ENCODE measurements at regions not wholly inside any gene's neighbourhood (a gene's known extent, or its start where the extent isn't known, plus 50 kb on each side); places are given as distances from the start of the nearest gene placed in this dataset.
"Not testable (repeated sequence)": the region's sequence is repeated elsewhere in the genome, so short reads cannot be mapped to it uniquely, and the experiment has no call there.

DNA sequence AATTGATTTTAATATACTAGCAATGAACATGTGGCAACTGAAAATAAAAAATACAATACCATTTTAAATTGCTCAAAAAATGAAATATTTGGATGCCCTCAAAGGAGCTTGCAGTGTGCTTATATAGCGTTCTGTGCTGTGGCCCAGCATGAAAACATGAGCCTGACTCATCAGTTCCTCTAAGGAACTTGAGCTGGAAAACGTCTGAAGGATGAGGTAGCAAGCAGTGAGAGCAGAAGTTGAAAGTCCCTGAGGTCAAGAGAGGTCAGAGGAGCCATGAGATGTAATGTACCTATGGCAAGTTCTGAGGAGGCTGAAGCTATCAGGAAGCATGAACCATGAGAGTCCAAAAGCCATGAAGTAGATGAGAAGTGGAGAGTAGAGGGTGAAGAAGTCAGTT lies 59.7 kb downstream of the HMGB3 start:
- H3K9me3 Mint-ChIP-seq: no peaks in the 10 kb centered on the region
- no peaks in the 10 kb centered on the region for H3K36me3 Mint-ChIP-seq
- peaks cover 8% of the 10 kb centered on the region for H3K27me3 Mint-ChIP-seq
- H3K4me1 Mint-ChIP-seq: no peaks in the 10 kb centered on the region
- ATAC-seq: no peak
- H3K4me3 Mint-ChIP-seq: no peak overlapping the region
- H3K27ac Mint-ChIP-seq: no peak overlapping the region

- not testable (repeated sequence) for H3K4me3 Mint-ChIP-seq, H3K4me1 Mint-ChIP-seq, ATAC-seq, H3K9me3 Mint-ChIP-seq, H3K27ac Mint-ChIP-seq, H3K27me3 Mint-ChIP-seq, H3K36me3 Mint-ChIP-seq
Observed at GRCh38 chrX:151066373-151066772, 83.2 kb downstream of the HMGB3 start.

DNA sequence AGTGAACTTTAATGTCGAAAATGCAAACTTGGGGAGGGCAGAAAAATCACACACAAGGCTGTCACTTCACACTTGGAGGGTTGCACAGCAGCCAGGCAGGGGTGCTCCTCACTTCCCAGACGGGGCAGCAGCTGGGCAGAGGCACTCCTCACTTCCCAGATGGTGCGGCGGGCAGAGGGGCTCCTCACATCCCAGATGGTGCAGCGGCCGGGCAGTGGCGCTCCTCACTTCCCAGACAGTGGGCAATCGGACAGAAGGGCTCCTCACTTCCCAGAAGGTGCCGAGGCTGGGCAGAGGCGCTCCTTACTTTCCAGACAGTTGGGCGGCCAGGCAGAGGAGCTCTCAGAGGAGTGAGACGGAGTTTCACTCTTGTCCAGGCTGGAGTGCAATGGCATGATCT lies 90.6 kb downstream of the HMGB3 start:
- no peak overlapping the region for H3K27ac Mint-ChIP-seq
- no peaks in the 10 kb centered on the region for H3K4me1 Mint-ChIP-seq
- no peaks in the 10 kb centered on the region for H3K36me3 Mint-ChIP-seq
- H3K9me3 Mint-ChIP-seq: no peaks in the 10 kb centered on the region
- ATAC-seq: no peak
- no peak overlapping the region for H3K4me3 Mint-ChIP-seq
- H3K27me3 Mint-ChIP-seq: no peaks in the 10 kb centered on the region

GRCh38 chrX:151081016-151081415 lies 95.4 kb upstream of the GPR50 start:
- no peak overlapping the region for H3K27ac Mint-ChIP-seq
- peaks cover 7% of the 10 kb centered on the region for H3K4me1 Mint-ChIP-seq
- H3K36me3 Mint-ChIP-seq: no peaks in the 10 kb centered on the region
- peaks cover 33% of the 10 kb centered on the region for H3K27me3 Mint-ChIP-seq
- H3K9me3 Mint-ChIP-seq: no peaks in the 10 kb centered on the region
- H3K4me3 Mint-ChIP-seq: no peak overlapping the region
- ATAC-seq: no peak

GRCh38 chrX:151082077-151082948 lies 94.1 kb upstream of the GPR50 start:
- Mint-ChIP-seq H3K9me3 (no peaks in the 10 kb centered on the region), H3K27ac (no peak overlapping the region)
- peak; percentile 66 for ATAC-seq

GRCh38 chrX:151084454-151084853 lies 91.9 kb upstream of the GPR50 start:
- H3K4me3 Mint-ChIP-seq: no peak overlapping the region
- H3K9me3 Mint-ChIP-seq: no peaks in the 10 kb centered on the region
- no peak for ATAC-seq
- H3K36me3 Mint-ChIP-seq: no peaks in the 10 kb centered on the region
- H3K27me3 Mint-ChIP-seq: peaks cover 33% of the 10 kb centered on the region
- no peak overlapping the region for H3K27ac Mint-ChIP-seq
- peaks cover 7% of the 10 kb centered on the region for H3K4me1 Mint-ChIP-seq

More at GRCh38 chrX:151082077-151082948, 94.1 kb upstream of the GPR50 start:
- H3K27me3 Mint-ChIP-seq: peaks cover 33% of the 10 kb centered on the region
- H3K4me1 Mint-ChIP-seq: peaks cover 7% of the 10 kb centered on the region
- H3K36me3 Mint-ChIP-seq: no peaks in the 10 kb centered on the region
- no peak overlapping the region for H3K4me3 Mint-ChIP-seq

DNA sequence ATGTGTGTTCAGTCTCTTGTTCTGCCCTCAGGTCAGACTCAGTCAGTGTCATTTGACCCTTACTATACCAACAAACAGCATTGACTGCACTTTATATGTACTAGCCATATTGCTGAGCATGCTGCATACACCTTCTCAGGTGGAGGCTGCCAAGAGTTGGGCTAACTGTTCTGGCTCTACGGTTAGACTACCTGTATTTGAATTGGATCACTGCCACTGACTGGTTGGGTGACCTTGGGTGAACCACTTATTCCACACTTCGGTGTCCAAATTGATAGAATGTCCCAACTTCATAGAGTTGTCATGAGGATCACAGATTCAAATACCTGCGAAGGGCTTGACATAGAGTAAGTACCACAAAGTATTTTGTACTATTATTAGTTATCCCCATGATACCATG lies 91.2 kb upstream of the GPR50 start:
- Mint-ChIP-seq H3K27ac (no peak overlapping the region), H3K4me3 (no peak overlapping the region), H3K4me1 (peaks cover 7% of the 10 kb centered on the region), H3K36me3 (no peaks in the 10 kb centered on the region), H3K27me3 (peaks cover 33% of the 10 kb centered on the region), H3K9me3 (no peaks in the 10 kb centered on the region)
- ATAC-seq: no peak

DNA sequence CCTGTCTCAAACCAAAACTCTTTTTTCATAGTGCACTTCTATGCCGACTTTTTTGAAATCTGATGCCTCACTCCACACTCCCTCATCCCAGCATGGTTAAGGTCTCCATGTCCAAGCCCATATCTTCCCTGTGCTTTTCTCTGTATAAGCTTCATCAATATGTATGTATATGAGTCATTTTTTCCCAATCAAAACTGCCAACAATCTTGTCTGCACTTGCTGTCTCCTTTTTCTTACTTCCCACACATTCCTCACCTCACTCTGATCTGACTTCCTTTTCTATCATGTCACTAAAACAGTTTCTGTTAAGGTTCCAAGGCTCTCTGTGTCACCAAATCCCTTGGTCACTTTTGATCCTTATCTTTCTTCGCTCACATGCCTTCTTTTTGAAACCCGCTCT lies 88.2 kb upstream of the GPR50 start:
- no peak for ATAC-seq
- H3K36me3 Mint-ChIP-seq: no peaks in the 10 kb centered on the region
- peaks cover 10% of the 10 kb centered on the region for H3K27me3 Mint-ChIP-seq
- H3K4me1 Mint-ChIP-seq: no peaks in the 10 kb centered on the region
- H3K4me3 Mint-ChIP-seq: no peak overlapping the region
- H3K27ac Mint-ChIP-seq: no peak overlapping the region
- no peaks in the 10 kb centered on the region for H3K9me3 Mint-ChIP-seq

DNA sequence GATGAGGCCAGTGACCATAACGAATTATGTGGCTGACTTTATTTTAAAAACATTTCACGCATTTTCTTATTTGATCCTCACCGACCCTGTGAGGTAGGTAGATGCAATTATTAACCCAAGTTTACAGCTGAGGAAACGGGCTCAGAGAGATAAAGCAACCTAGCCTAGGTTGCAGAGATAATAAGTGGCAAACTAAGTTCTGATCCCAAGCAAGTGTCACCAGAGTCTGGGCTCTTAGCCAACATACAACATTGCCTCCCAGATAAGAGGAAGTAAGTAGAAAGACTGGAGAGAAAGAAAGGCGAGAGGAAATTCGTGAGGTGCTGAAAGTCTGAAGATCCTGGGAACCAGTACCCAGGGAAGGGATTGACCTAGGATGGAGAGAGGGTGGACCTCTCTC lies 77.4 kb upstream of the GPR50 start:
- H3K9me3 Mint-ChIP-seq: no peaks in the 10 kb centered on the region
- H3K4me1 Mint-ChIP-seq: no peaks in the 10 kb centered on the region
- H3K36me3 Mint-ChIP-seq: no peaks in the 10 kb centered on the region
- no peaks in the 10 kb centered on the region for H3K27me3 Mint-ChIP-seq
- ATAC-seq: no peak
- no peak overlapping the region for H3K4me3 Mint-ChIP-seq
- no peak overlapping the region for H3K27ac Mint-ChIP-seq

DNA sequence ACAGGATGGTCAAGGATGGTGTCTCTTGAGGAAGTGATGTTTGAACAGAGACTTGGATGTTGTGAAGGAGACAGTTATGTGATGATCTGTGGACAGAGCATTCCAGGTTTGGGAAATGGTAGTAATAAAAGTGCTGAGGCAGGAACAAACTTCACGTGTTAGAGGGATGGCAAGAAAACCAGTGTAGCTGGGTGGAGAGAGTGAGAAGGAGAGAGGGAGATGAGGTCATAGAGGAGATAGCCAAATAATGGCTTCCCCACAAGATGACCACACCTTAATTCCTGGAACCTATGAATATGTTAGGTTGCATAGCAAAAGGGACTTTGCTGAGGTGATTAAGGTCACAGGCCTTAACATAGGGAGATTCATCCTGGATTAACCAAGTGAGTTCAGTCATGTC lies 75.6 kb upstream of the GPR50 start:
- no peak overlapping the region for H3K4me3 Mint-ChIP-seq
- H3K27ac Mint-ChIP-seq: no peak overlapping the region
- H3K36me3 Mint-ChIP-seq: no peaks in the 10 kb centered on the region
- H3K27me3 Mint-ChIP-seq: no peaks in the 10 kb centered on the region
- ATAC-seq: no peak
- no peaks in the 10 kb centered on the region for H3K4me1 Mint-ChIP-seq
- no peaks in the 10 kb centered on the region for H3K9me3 Mint-ChIP-seq

GRCh38 chrX:151113200-151113599 lies 63.2 kb upstream of the GPR50 start:
- H3K27me3 Mint-ChIP-seq: peaks cover 58% of the 10 kb centered on the region
- H3K4me1 Mint-ChIP-seq, H3K27ac Mint-ChIP-seq, H3K4me3 Mint-ChIP-seq, H3K36me3 Mint-ChIP-seq, H3K9me3 Mint-ChIP-seq, ATAC-seq: not testable (repeated sequence)

Measured in stimulated activated memory B cell treated with anti-CD40 and anti-IgM and Interleukin-4, amounts not matched to agents 10 μg/mL and 1 μg/mL and 100 μg/mL, for 72 hours (primary cell).